H1 (cell line): ENCODE measurements at regions not wholly inside any gene's neighbourhood (a gene's known extent, or its start where the extent isn't known, plus 50 kb on each side); places are given as distances from the start of the nearest gene placed in this dataset.

Experiments used
- BACH1 ChIP-seq: IDR thresholded peaks from 2 replicates; pipeline ENCODE4 v1.6.1; 2012; ENCODE audit warnings: low read length, improper control_type of control experiment
- CTCF ChIP-seq, 3 experiments: IDR thresholded peaks; 1 replicate in 2 of 3; 2 replicates in 1 of 3; pipeline versions ENCODE4 v1.5.1 to v1.6.1; 2011; ENCODE audit warnings: low read length in 3 of 3, mild to moderate bottlenecking in 3 of 3, inconsistent platforms in 2 of 3, low read depth in 1 of 3, moderate library complexity in 1 of 3; ENCODE audit not compliant: insufficient read depth in 1 of 3; ENCODE audit errors: control extremely low read depth in 1 of 3
- EP300 ChIP-seq, 2 experiments: IDR thresholded peaks; 1 replicate in 1 of 2; 2 replicates in 1 of 2; pipeline ENCODE4 v1.6.1; 2011 to 2012; ENCODE audit warnings: low read depth in 2 of 2, low read length in 2 of 2, mild to moderate bottlenecking in 2 of 2, borderline replicate concordance in 1 of 2, inconsistent platforms in 1 of 2, moderate library complexity in 1 of 2
- EZH2 ChIP-seq: fragments of 200-600 bp; sonication (generic); IDR thresholded peaks from 2 replicates; pipeline ENCODE4 v1.7.1; 2012; ENCODE audit warnings: low read depth, mild to moderate bottlenecking, moderate library complexity, low read length, inconsistent platforms; ENCODE audit not compliant: severe bottlenecking
- HDAC2 ChIP-seq, 2 experiments: fragments of 300-600 bp in 1 of 2; sonication (generic) in 1 of 2; IDR thresholded peaks; 2 replicates each; pipeline ENCODE4 v1.6.1; 2011 to 2012; ENCODE audit warnings: low read depth in 2 of 2, low read length in 2 of 2, mild to moderate bottlenecking in 2 of 2, moderate library complexity in 2 of 2, borderline replicate concordance in 1 of 2, inconsistent platforms in 1 of 2
- MAFK ChIP-seq: IDR thresholded peaks from 2 replicates; pipeline ENCODE4 v1.6.1; 2012; ENCODE audit warnings: low read depth, mild to moderate bottlenecking, improper control_type of control experiment, low read length
- POLR2A ChIP-seq, 2 experiments: IDR thresholded peaks; 1 replicate in 1 of 2; 2 replicates in 1 of 2; pipeline ENCODE4 v1.6.1; 2011; ENCODE audit warnings: low read depth in 2 of 2, low read length in 2 of 2, mild to moderate bottlenecking in 2 of 2; ENCODE audit errors: control extremely low read depth in 1 of 2
- POLR2AphosphoS5 ChIP-seq: IDR thresholded peaks from 2 replicates; pipeline ENCODE4 v1.6.1; 2011; ENCODE audit warnings: low read depth, low read length
- SUZ12 ChIP-seq: fragments of 200-600 bp; sonication (generic); IDR thresholded peaks from 2 replicates; pipeline ENCODE4 v1.6.1; 2012; ENCODE audit warnings: mild to moderate bottlenecking, inconsistent platforms, low read length, moderate library complexity, mixed read lengths
- YY1 ChIP-seq: IDR thresholded peaks from 2 replicates; pipeline ENCODE4 v1.6.1; 2011; ENCODE audit warnings: low read depth, mild to moderate bottlenecking, low read length

- TF ChIP-seq CTCF (IDR thresholded peaks at IDR 0.05; ENCODE audit: control extremely low read depth in 1 of 3, insufficient read depth in 1 of 3, low read depth in 1 of 3, low read length in 3 of 3) (no peak), SUZ12 (no peak; the same call in 1 of the 2 replicates), EZH2 (no peak), HDAC2 (IDR thresholded peaks at IDR 0.05; ENCODE audit: borderline replicate concordance in 1 of 2, low read depth in 2 of 2, low read length in 2 of 2) (no peak), MAFK (no peak), YY1 (no peak), POLR2AphosphoS5 (no peak), POLR2A (IDR thresholded peaks at IDR 0.05; ENCODE audit: control extremely low read depth in 1 of 2, low read depth in 2 of 2, low read length in 2 of 2) (no peak), BACH1 (no peak), EP300 (IDR thresholded peaks at IDR 0.05; ENCODE audit: borderline replicate concordance in 1 of 2, low read depth in 2 of 2, low read length in 2 of 2) (no peak)
These were observed 764.7 kb downstream of the BRD1 start for GRCh38 chr22:49062802-49063544.
